ENCODE measurements at regions not wholly inside any gene's neighbourhood (a gene's known extent, or its start where the extent isn't known, plus 50 kb on each side); places are given as distances from the start of the nearest gene placed in this dataset.

DNA sequence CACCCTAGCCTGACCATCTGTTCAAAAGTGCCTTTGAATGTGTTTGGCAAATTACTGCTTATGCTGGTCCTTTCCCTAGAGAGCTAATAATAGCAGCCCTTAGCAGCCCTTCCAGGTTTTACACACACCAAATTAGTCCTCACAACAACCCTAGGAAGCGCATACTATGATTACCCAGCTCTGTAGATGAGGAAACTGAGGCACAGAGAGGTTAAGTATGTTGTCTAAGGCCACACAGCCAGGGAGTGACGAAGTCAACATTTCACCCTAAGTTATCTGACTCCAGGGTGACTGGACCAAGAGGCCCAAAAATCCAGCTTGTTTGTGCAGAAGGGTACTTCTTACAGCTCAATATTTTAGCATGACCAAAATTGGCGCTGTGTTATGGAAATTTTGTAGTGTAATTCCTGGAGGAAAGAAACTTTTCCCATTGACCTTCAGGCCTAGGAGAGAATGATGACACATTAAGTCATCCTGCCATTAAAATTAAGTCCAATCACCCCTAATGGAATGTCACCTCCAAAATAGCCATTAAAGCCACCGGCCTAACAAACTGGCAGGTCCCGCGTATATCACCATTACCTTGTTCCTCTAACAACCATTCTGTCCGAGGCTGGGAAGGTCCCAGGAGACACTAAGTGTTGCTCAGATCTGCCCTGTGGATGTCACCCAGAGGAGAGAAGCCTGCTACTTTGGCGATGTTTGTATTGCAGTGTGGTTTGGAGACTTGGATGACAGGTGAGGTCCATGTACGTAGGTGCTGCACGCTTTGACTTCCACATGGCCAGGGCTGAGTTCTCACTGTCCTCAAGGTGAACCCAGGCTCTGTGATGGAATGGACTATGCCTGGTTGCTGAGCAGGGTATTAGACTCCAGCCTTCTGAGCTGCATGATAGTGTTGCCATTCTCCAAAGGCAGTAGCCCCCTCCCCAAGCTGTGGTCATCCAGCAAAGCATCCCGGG, 258.3 kb downstream of the TOMM20 start:
- no peak overlapping the region for H2BK20ac ChIP-seq (ENCODE audit: low read depth, low read length, poor library complexity, severe bottlenecking)
- no peak overlapping the region; a peak in 1 of 7 replicates for H3K27ac Mint-ChIP-seq
- H3K9me3 ChIP-seq (ENCODE audit: control insufficient read depth, low read depth, low read length), result no peaks in the 10 kb centered on the region
- H3K4me2 ChIP-seq (ENCODE audit: insufficient read depth, insufficient read length, low read length), result no peak overlapping the region
- no peak overlapping the region for H3T11ph ChIP-seq (ENCODE audit: low read length)
- no peaks in the 10 kb centered on the region for H4K20me1 ChIP-seq (ENCODE audit: control insufficient read depth, insufficient read depth, insufficient read length)
- H2AFZ ChIP-seq (ENCODE audit: low read length), result no peak overlapping the region
- peak overlapping the region; percentile 44 for H3K56ac ChIP-seq (ENCODE audit: insufficient read length, low read depth, low read length)
- DNase-seq, result no peak
- no peaks in the 10 kb centered on the region for H3K23me2 ChIP-seq (ENCODE audit: insufficient read length, low read depth, low read length, poor library complexity, severe bottlenecking)
- no peak overlapping the region for H2BK5ac ChIP-seq (ENCODE audit: insufficient read length, low read length)
- no peak overlapping the region for H2BK120ac ChIP-seq (ENCODE audit: low read depth, low read length, poor library complexity, severe bottlenecking)
- H3K4me1 ChIP-seq (ENCODE audit: insufficient read depth, low read length), result no peaks in the 10 kb centered on the region
- H3K79me1 ChIP-seq (ENCODE audit: insufficient read depth, low read depth, low read length, poor library complexity, severe bottlenecking), result no peaks in the 10 kb centered on the region
- no peak overlapping the region for H4K8ac ChIP-seq (replicated peaks; ENCODE audit: insufficient read length, low read depth, low read length)
- peaks cover 5% of the 10 kb centered on the region in 2 experiments; a peak in 3 of 4 replicates for H3K4me1 Mint-ChIP-seq
- no peaks in the 10 kb centered on the region; a peak in 1 of 5 replicates for H3K9me3 Mint-ChIP-seq
- no peak overlapping the region for H2BK15ac ChIP-seq (ENCODE audit: low read depth, low read length)
- no peak overlapping the region for H4K91ac ChIP-seq (ENCODE audit: insufficient read length, low read depth, low read length)
- no peak overlapping the region for H3K4ac ChIP-seq (ENCODE audit: low read depth, low read length)
- H3K23ac ChIP-seq (ENCODE audit: insufficient read length, low read depth, low read length), result no peak overlapping the region
- H2AK5ac ChIP-seq (ENCODE audit: insufficient read length, low read length), result no peak overlapping the region
- WGBS (ENCODE audit: extremely low coverage, insufficient read length, low lambda C conversion rate), result no CpG with 5 or more reads among the region's 11 CpGs
- no peak overlapping the region for H3K27ac ChIP-seq (ENCODE audit: insufficient read length, low read depth, low read length)
- TF ChIP-seq, protein P1, sequence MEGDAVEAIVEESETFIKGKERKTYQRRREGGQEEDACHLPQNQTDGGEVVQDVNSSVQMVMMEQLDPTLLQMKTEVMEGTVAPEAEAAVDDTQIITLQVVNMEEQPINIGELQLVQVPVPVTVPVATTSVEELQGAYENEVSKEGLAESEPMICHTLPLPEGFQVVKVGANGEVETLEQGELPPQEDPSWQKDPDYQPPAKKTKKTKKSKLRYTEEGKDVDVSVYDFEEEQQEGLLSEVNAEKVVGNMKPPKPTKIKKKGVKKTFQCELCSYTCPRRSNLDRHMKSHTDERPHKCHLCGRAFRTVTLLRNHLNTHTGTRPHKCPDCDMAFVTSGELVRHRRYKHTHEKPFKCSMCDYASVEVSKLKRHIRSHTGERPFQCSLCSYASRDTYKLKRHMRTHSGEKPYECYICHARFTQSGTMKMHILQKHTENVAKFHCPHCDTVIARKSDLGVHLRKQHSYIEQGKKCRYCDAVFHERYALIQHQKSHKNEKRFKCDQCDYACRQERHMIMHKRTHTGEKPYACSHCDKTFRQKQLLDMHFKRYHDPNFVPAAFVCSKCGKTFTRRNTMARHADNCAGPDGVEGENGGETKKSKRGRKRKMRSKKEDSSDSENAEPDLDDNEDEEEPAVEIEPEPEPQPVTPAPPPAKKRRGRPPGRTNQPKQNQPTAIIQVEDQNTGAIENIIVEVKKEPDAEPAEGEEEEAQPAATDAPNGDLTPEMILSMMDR (conservative IDR thresholded peaks at IDR 0.05), result no peak
- no peak overlapping the region for H3K9ac ChIP-seq (ENCODE audit: extremely low read depth, insufficient read length, low read length)
- H2BK12ac ChIP-seq (ENCODE audit: insufficient read length, low read depth, low read length), result no peak overlapping the region
- no peak overlapping the region for H3K14ac ChIP-seq (ENCODE audit: insufficient read depth, low read length)
- H4K5ac ChIP-seq (ENCODE audit: insufficient read length, low read depth, low read length), result no peak overlapping the region
- H3K36me3 Mint-ChIP-seq (ENCODE audit: insufficient read depth in 1 of 3, low read depth in 3 of 3), result peaks cover 0 to 4% (median 0%) of the 10 kb centered on the region in 3 experiments; a peak in 2 of 7 replicates
- H3K27me3 ChIP-seq (ENCODE audit: insufficient read depth, low read length), result no peaks in the 10 kb centered on the region
- no peak overlapping the region for H3K18ac ChIP-seq (ENCODE audit: insufficient read length, low read depth, low read length)
- H3K79me2 ChIP-seq (ENCODE audit: insufficient read depth, low read length), result no peaks in the 10 kb centered on the region
- H3K27me3 Mint-ChIP-seq (ENCODE audit: low read depth), result peaks cover 5% of the 10 kb centered on the region
- H3K4me3 Mint-ChIP-seq, result no peak overlapping the region

All from H9 (cell line).